ENCODE measurements at regions not wholly inside any gene's neighbourhood (a gene's known extent, or its start where the extent isn't known, plus 50 kb on each side); places are given as distances from the start of the nearest gene placed in this dataset.

DNA sequence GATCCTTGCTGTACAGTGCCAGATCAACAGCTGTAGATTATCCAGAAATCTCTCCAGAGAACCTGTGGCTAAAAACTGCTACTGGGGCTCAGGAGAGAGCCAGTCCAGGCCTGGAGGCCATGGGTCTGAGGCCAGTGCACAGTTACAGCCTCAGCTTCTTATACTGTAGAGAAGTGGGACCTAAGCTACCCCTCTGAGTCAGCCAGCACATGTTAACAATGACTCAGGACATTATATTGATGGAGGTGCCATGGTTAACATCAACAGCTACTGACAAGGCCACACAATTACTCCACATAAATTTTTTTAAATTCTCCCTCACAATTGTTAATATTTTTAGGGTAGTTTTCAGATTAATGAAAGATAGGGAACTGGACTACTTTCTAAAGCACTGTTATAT, 138.5 kb downstream of the RBM26 start:
- no peak for DNase-seq (ENCODE audit: low read depth)

DNA sequence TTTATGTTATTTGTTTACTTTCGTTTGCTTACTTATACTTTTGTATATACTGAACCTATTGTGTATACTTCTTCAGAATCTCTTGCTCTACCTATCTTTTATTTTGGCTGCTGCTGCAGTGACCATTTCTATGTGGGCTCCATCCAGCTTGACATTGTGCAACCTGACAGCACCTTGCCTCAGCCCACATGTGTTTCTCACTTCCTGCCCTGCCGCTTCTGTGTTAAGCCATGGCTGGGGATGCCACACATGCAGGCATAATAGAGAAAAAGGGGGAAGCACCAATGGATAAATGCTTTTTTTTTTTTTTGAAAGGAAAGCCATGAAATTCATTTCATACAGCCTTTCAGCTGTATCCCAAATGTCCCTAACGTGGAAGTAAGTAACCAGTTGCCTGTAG, 147.6 kb downstream of the RBM26 start:
- no peak for DNase-seq (ENCODE audit: low read depth)

- DNase-seq (ENCODE audit: low read depth), result no peak
Measured at GRCh38 chr13:79246578-79246949, 159.5 kb downstream of the RBM26 start.

- no peak for DNase-seq (ENCODE audit: low read depth)
Measured at GRCh38 chr13:79245937-79246577, 160.0 kb downstream of the RBM26 start.

DNA sequence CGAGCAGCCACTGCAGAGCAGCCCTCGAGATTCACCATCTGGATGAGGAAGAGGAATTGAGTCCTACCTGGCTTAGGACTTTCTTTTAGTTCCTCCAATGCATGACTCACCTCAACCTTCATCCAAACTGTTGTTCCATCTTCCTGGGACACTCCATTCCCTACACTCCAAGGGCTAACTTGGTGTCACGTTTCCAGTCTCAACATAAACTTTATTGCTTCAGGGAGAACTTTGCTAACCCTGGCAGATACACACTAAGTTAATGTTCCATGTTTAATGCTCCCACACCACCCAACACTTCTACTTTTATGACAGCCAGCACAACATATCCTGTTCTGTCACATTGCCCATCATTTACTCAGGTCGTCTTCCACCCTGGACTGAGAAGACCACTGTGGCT, 164.4 kb downstream of the RBM26 start:
- no peak for DNase-seq (ENCODE audit: low read depth)

DNA sequence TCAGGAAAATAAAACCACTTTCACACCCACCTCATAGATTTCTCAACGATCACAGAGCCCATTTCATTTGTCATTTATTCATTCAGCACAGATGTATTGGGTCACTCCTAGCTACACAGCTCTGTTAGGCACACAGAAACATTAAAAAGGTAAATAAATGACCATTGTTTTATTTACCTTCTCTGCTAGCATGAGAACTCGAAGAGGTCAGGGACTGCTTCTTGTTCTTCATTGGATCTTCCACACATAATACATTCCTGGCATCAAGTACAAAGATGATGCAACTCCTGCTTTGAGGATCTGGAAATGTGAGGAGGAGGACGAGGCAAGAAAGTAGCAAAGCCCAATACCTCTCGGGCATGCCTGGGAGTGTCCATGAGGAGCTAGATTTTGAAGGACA, 168.1 kb downstream of the RBM26 start:
- no peak for DNase-seq (ENCODE audit: low read depth)

DNA sequence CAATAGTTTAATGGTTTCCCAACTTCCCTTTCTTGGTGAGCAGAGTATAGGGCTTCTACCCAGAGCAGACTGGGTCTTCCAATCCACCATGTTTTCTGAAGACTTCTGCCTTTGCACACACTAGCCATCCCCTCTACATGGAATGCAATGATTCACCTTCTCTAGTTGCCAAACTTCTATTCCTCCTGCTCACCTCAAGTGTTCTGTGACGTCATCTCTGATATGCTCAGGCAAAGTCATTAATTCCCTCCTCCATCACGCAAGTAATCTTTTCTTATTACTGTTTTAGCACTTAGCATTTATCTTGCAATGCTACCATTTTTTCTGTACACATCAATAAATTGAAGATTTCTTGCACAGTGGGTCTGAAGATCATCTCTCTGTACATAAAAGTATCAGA, 174.2 kb downstream of the RBM26 start:
- DNase-seq (ENCODE audit: low read depth), result no peak

GRCh38 chr13:79229761-79230160, 176.3 kb downstream of the RBM26 start:
- DNase-seq (ENCODE audit: low read depth), result no peak

DNA sequence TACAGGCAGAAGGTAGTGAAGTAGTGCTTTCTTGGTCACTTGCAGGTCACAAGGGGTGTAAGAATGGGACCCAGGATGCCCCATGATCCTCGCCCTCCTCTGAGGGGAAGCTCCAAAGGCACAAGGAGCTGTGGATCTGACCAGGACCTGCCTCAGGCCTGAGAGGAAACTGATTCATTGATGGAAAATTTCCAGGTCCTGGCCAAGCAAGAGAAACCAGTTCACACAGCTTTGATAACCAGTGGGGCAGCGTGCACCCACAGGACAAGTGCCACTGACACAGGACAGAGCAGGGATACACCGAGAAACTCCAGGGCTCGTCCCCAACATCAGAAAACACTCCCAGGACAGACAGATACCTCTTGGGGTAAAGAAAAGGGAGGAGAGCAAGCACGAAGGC, 177.1 kb downstream of the RBM26 start:
- DNase-seq (ENCODE audit: low read depth), result no peak

GRCh38 chr13:79227418-79227817, 178.6 kb downstream of the RBM26 start:
- no peak for DNase-seq (ENCODE audit: low read depth)

DNA sequence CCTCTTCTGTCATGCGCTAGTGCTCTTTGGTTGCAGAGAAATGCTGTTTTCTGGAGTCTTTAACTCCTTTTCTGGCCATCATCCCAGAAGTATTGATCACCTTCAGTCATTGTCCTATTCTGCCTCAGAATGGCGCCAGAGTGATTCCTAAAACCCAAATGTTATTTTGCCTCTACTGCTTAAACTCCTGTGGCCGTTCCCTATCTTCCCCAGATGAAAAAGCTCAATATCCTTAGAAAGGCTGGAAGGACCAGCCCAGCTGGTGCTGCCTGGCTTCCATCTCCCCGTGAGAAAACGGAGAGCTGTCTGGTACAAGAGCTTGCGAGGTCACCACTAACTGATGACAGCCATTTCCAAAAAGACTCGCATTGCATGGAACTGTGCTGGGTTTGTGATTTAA, 179.1 kb downstream of the RBM26 start:
- DNase-seq (ENCODE audit: low read depth), result no peak

GRCh38 chr13:79226250-79226649, 179.8 kb downstream of the RBM26 start:
- DNase-seq (ENCODE audit: low read depth), result no peak

GRCh38 chr13:79225487-79226232, 180.4 kb downstream of the RBM26 start:
- DNase-seq (ENCODE audit: low read depth), result no peak

- DNase-seq (ENCODE audit: low read depth), result no peak
Measured at GRCh38 chr13:79222427-79223205, 183.4 kb downstream of the RBM26 start.

DNA sequence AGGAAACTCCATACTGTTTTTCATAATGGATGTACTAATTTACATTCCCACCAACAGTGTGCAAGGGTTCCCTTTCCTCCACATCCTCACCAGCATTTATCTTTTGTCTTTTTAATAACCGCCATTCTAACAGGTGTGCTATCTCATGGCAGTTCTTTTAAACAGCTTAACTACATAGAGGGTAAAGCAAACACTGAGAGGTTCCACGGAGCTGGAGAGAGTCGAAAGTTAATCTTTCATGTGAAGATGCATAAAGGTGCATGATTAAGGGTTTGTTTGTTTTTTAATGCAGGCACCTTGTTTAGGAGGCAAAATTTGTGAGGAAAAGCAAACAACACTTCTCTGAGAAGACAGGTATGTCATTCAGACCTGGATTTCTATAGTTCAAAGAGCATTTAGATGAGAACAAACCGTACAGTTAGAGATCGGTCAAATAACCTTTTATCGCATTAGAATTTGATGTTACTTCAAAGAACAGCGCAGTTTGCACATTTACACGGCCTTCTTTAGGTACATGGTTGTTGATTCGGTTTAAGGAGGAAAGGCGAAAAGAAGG, 193.9 kb downstream of the RBM26 start:
- no peak for DNase-seq (ENCODE audit: low read depth)

DNA sequence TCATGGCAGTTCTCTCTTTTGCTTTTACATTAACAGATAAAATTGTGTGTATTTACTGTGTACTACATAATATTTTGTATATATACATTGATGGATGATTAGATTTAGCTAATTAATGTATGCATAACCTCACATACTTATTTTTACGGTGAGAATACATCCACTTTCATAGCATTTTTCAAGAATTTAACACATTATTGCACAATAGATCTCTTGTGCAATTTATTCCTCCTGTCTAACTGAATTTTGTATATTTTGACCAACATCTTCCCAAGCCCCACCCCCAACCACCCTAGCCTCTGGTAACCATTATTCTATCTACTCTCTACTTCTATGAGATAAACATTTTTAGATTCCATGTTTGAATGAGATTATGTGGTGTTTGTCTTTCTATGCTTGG, 194.7 kb downstream of the RBM26 start:
- no peak for DNase-seq (ENCODE audit: low read depth)

GRCh38 chr13:79197933-79198332, 208.1 kb downstream of the RBM26 start:
- no peak for DNase-seq (ENCODE audit: low read depth)

DNA sequence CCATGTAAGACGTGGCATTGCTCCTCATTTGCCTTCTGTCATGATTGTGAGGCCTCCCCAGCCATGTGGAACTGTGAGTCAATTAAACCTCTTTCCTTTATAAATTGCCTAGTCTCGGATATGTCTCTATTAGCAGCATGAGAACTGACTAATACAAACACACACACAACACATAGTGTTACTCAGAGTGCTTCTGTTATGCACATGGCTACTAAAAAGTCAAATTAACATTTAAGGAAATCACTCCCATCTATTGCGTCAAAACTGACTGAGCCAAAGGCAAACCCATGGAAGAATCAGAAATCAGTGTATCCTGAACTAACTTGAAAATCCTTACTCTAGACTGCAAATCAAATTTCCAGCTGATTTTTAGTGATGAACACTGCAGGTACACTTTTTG, 209.2 kb downstream of the RBM26 start:
- no peak for DNase-seq (ENCODE audit: low read depth)

DNA sequence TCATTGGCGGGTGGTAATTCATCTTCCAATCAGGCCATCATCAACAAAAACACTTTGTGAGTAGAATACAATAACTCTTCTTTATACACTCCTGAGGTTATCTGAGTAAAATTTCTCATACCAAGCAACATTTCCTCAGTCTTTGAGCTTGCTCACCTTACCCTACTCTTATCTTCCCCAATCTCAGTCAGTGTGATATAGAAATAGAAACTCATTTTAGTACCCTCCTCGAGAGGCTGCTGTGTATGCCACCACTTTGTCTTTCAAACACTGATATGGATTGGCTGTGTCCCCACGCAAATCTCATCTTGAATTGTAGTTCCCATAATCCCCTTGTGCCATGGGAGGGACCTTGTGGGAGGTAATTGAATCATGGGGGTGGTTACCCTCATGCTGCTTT, 209.7 kb downstream of the RBM26 start:
- DNase-seq (ENCODE audit: low read depth), result no peak

DNA sequence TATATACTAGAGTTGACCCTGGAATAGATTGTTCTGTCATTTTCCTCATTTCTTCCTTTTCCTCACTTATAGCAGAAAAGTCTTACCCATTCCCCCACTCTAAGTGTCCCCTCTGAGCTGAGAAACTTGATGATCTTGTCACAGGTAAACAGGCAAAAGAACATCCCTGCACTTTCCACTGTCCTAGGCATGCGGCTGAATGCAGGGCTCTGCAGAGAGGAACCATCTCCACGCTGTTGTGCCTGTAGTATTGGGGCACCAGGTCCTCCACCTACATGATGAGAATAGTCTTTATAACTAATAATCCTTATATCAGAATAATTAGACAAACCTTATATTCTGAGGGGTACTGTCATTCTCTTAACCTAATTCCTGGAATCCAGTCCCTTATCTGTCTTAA, 211.3 kb downstream of the RBM26 start:
- no peak for DNase-seq (ENCODE audit: low read depth)

GRCh38 chr13:79194272-79194671, 211.8 kb downstream of the RBM26 start:
- peak; percentile 38 for DNase-seq (ENCODE audit: low read depth)

DNA sequence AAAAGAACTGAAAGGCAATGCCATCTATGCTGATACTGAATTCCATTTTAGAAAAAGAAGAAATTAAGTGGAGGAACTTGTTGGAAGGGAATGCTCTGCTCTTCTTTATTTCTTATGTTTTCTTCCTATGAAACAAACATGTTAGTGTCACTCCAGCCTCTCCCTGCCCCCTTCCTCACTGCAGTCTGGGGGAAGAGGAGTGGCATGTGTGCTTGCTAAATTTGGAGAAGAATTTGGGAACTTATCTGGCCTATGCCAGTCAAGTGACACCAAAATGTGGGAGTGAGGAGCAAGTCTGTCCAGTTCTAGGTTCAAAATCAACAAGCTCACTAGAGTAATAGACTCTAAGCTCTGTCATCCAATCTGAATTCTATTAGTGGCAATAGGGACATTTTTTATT, 214.6 kb downstream of the RBM26 start:
- no peak for DNase-seq (ENCODE audit: low read depth)

- DNase-seq (ENCODE audit: low read depth), result no peak
Measured at GRCh38 chr13:79190932-79191331, 215.1 kb downstream of the RBM26 start.

Measured in activated T-cell treated with anti-CD3 and anti-CD28 coated beads for 24 hours (primary cell).